Immature natural killer cell (primary cell): ENCODE measurements at regions not wholly inside any gene's neighbourhood (a gene's known extent, or its start where the extent isn't known, plus 50 kb on each side); places are given as distances from the start of the nearest gene placed in this dataset.
"Not testable (repeated sequence)": the region's sequence is repeated elsewhere in the genome, so short reads cannot be mapped to it uniquely, and the experiment has no call there.

Experiments used
- DNase-seq, 3 donors: peaks; one replicate each; pipeline ENCODE4 v3.0.0; 2022; ENCODE audit warnings: mixed read lengths in 1 of 3
- H3K27ac Mint-ChIP-seq, 6 donors: one replicate each; pipeline ENCODE4 v1.8.0; 2020; ENCODE audit warnings: mixed read lengths in 6 of 6, mild to moderate bottlenecking in 5 of 6, inconsistent platforms in 4 of 6, moderate library complexity in 3 of 6
- H3K27me3 Mint-ChIP-seq, 3 donors: one replicate each; pipeline ENCODE4 v1.8.0; 2020 to 2021; ENCODE audit warnings: low read depth in 3 of 3, mild to moderate bottlenecking in 3 of 3, mixed read lengths in 3 of 3, moderate library complexity in 3 of 3, inconsistent platforms in 1 of 3
- H3K36me3 Mint-ChIP-seq, 3 donors: one replicate each; pipeline ENCODE4 v1.8.0; 2020; ENCODE audit warnings: mixed read lengths in 3 of 3, inconsistent platforms in 2 of 3, mild to moderate bottlenecking in 2 of 3
- H3K4me1 Mint-ChIP-seq, 2 donors: one replicate each; pipeline ENCODE4 v1.8.0; 2020; ENCODE audit warnings: inconsistent platforms in 2 of 2, mild to moderate bottlenecking in 2 of 2, mixed read lengths in 2 of 2, moderate library complexity in 1 of 2
- H3K4me3 Mint-ChIP-seq, 5 donors: one replicate each; pipeline ENCODE4 v1.8.0; 2020; ENCODE audit warnings: mild to moderate bottlenecking in 5 of 5, mixed read lengths in 5 of 5, inconsistent platforms in 3 of 5, moderate library complexity in 3 of 5
- H3K9me3 Mint-ChIP-seq, 6 donors: one replicate each; pipeline ENCODE4 v1.8.0; 2020; ENCODE audit warnings: mild to moderate bottlenecking in 6 of 6, mixed read lengths in 6 of 6, inconsistent platforms in 4 of 6, moderate library complexity in 3 of 6

DNA sequence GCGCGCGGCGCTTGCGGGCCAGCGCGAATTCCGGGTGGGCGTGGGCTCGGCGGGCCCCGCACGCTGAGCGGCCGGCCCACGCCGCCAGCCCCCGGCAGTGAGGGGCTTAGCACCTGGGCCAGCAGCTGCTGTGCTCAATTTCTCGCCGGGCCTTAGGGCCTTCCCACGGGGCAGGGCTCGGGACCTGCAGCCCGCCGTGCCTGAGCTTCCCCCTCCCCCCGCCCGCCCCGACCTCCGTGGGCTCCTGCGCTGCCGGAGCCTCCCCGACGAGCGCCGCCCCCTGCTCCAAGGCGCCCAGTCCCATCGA, 186.9 kb upstream of the NLRP1 start:
- not testable (repeated sequence) for DNase-seq, H3K4me3 Mint-ChIP-seq, H3K9me3 Mint-ChIP-seq, H3K27ac Mint-ChIP-seq, H3K4me1 Mint-ChIP-seq, H3K36me3 Mint-ChIP-seq
- peaks cover 5 to 17% (median 8%) of the 10 kb centered on the region in 3 donors for H3K27me3 Mint-ChIP-seq

DNA sequence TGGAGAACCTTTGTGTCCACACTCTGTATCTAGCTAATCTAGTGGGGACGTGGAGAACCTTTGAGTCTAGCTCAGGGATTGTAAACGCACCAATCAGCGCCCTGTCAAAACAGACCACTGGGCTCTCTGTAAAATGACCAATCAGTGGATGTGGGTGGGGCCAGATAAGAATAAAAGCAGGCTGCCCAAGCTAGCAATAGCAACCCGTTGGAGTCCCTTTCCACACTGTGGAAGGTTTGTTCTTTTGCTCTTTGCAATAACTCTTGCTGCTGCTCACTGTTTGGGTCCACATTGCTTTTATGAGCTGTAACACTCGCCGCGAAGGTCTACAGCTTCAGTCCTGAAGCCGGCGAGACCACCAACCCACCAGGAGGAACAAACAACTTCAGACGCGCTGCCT, 187.7 kb upstream of the NLRP1 start:
- H3K4me3 Mint-ChIP-seq, H3K27ac Mint-ChIP-seq, H3K36me3 Mint-ChIP-seq, H3K4me1 Mint-ChIP-seq, DNase-seq, H3K9me3 Mint-ChIP-seq: not testable (repeated sequence)
- peaks cover 5 to 16% (median 8%) of the 10 kb centered on the region in 3 donors for H3K27me3 Mint-ChIP-seq

DNA sequence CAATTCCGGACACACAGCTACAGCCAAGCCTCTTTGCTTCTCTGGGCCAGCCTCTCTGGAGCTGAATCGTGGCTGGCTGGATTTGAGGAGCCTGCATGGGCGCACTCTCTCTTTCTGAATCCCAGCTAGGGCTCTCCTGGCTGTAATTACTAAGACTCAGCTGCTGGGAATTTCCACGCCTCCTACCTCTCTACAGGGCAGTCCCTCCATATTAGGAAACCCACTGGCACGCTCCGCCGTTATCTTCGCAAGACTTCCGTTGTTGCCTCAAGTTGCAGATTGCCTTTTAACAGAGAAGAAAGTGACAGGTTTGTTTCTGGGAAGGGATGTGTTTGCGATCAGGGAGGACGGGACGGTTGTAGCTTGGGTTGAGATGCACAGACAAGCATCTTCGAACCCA, 188.4 kb upstream of the NLRP1 start:
- H3K4me1 Mint-ChIP-seq: no peaks in the 10 kb centered on the region
- H3K36me3 Mint-ChIP-seq: no peaks in the 10 kb centered on the region
- no peak for DNase-seq
- no peak overlapping the region for H3K4me3 Mint-ChIP-seq
- no peaks in the 10 kb centered on the region for H3K9me3 Mint-ChIP-seq
- no peak overlapping the region for H3K27ac Mint-ChIP-seq
- peaks cover 5 to 13% (median 8%) of the 10 kb centered on the region in 3 donors for H3K27me3 Mint-ChIP-seq

DNA sequence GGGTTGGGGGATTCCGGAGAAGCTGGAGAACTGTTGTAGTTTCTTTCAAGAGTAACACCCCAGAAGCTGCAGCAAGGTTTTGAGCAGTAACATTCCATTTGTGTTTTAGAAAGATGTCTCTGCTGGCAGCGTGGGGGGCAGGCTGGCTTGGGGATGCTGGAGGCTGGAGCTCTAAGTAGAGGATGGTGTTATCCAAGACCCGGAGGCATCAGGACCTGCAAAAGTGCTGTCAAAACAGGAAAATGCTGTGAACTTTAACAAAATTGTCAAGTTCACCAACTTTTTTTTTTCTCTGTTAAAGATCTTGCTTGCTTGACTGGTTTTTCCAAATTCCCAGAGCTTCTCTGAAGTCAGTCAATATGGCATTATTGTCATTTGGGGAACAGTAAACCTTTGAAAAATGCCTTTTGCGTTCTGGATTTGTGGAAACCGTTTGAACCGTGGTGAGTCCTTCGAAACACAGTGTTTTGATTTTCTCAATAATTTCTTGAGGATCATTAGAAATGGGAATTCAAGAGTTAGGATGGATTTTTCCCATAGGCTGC, 189.6 kb upstream of the NLRP1 start:
- no peaks in the 10 kb centered on the region for H3K4me1 Mint-ChIP-seq
- no peak overlapping the region for H3K27ac Mint-ChIP-seq
- H3K9me3 Mint-ChIP-seq: no peaks in the 10 kb centered on the region
- no peak for DNase-seq
- H3K36me3 Mint-ChIP-seq: no peaks in the 10 kb centered on the region
- H3K27me3 Mint-ChIP-seq: peaks cover 3 to 8% (median 7%) of the 10 kb centered on the region in 3 donors
- H3K4me3 Mint-ChIP-seq: no peak overlapping the region

DNA sequence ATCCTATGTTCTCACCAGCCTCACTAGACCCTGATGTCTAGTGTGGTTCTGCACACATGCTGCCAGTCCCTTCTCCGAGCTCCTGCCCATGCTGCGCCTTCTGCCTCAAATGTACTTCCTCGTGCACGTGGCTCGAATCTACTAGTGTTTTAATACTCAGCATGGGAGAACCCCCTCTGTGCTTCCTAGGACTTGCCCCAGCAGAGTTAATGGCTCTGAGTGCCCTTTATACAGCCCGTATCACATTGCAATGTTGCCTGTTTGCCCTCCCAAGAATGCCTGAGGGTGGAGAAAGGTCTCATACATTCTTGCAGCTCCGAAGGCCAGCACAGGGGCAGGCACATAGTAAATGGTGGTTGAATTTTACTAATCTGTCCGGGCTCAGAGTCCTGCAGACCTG, 190.8 kb upstream of the NLRP1 start:
- peaks cover 6 to 8% (median 6%) of the 10 kb centered on the region in 3 donors for H3K27me3 Mint-ChIP-seq
- H3K4me3 Mint-ChIP-seq: no peak overlapping the region
- no peak overlapping the region for H3K27ac Mint-ChIP-seq
- no peak for DNase-seq
- no peaks in the 10 kb centered on the region for H3K9me3 Mint-ChIP-seq
- no peaks in the 10 kb centered on the region for H3K36me3 Mint-ChIP-seq
- H3K4me1 Mint-ChIP-seq: no peaks in the 10 kb centered on the region

DNA sequence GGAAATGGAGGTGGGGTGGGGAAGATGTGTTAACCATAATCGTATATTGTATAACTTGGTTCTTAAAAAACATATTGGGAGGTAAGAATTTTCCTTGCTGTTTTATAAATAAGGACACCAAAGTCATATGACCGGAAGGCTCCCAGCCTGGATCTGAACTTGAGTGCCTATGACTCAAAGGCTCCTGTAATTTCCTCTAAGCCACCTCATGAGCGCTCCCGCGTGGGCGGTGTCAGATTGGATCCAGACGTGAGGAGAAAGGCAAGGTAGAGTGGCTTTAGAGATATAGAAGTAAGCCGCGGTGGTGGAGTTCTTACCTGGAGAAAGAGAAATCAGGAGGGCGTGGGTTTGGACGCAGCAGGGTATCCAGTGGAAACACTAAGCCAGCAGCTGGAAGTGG, 196.2 kb upstream of the NLRP1 start:
- Mint-ChIP-seq H3K4me1 (no peaks in the 10 kb centered on the region), H3K27ac (no peak overlapping the region), H3K36me3 (no peaks in the 10 kb centered on the region), H3K27me3 (peaks cover 2 to 9% (median 3%) of the 10 kb centered on the region in 3 donors), H3K9me3 (no peaks in the 10 kb centered on the region), H3K4me3 (no peak overlapping the region)
- no peak for DNase-seq

DNA sequence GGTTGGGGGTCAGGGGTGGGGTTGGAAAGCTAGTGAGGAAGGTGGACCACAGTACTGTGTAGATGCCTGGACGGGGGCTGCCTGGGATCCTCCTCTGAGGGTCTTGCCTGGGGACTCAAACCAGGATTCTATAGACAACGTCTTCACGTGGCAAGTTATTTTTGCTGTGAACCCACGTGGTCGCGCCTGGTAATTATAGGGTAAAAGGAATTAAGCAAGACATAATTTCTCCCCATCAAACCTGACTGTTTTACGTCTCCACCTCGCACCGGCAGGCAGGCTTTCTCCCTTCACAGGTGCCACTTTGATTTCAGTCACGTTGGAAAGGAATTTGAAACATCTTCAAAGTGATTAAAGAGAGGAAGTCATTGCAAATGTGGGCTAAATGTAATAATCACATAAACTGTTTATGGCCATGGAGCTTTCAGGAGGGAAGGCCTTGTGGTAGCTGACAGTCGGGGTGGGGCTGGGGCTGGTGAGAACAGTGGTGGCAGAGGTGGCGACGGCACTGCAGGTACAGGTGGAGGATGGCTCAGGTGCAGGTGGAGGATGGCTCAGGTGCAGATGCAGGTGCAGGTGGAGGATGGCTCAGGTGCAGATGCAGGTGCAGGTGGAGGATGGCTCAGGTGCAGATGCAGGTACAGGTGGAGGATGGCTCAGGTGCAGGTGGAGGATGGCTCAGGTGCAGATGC, 197.1 kb upstream of the NLRP1 start:
- no peak overlapping the region for H3K4me3 Mint-ChIP-seq
- H3K27me3 Mint-ChIP-seq: peaks cover 2 to 9% (median 3%) of the 10 kb centered on the region in 3 donors

DNA sequence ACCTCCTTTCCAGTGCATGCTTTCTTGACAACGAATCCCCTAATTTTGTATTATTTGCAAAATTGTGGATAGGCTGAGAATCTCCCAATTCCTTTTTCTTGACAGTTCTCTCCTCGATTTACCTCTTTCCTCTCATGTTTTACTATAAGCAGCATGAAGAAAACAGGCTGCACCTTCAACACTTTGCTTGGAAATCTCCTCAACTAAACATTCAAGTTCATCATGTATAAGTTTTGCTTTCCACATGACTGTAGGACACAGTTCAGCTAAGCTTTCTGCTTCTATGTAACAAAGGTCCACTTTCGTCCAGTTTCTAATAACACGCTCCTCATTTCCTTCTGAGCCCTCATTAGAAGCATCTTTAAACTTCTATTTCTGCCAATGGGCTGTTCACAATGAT, 199.0 kb upstream of the NLRP1 start:
- DNase-seq: no peak
- H3K9me3 Mint-ChIP-seq: no peaks in the 10 kb centered on the region
- no peak overlapping the region for H3K27ac Mint-ChIP-seq
- no peak overlapping the region for H3K4me3 Mint-ChIP-seq
- no peaks in the 10 kb centered on the region for H3K4me1 Mint-ChIP-seq
- no peaks in the 10 kb centered on the region for H3K36me3 Mint-ChIP-seq
- peaks cover 5 to 10% (median 6%) of the 10 kb centered on the region in 3 donors for H3K27me3 Mint-ChIP-seq

More for the DNA sequence above, 197.1 kb upstream of the NLRP1 start:
- no peaks in the 10 kb centered on the region for H3K4me1 Mint-ChIP-seq
- H3K27ac Mint-ChIP-seq: no peak overlapping the region
- no peak for DNase-seq
- H3K9me3 Mint-ChIP-seq: no peaks in the 10 kb centered on the region
- no peaks in the 10 kb centered on the region for H3K36me3 Mint-ChIP-seq

DNA sequence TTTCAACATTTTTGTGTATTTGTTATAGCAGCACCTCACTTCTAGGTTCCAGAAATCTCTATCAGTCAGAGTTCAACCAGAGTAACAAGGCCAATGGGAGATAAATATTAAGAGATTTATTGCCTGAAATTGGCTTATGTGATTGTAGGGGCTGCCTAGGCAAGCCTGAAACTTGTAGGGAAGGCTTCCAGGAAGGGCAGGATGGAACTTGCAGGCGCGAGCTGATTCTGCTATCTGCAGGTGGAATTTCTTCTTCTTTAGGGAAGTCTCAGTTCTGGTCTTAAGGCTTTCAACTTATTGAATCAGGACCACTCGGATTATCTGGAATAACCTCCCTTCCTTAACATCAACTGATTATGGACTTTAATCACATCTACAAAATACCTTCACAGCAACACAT, 199.5 kb upstream of the NLRP1 start:
- Mint-ChIP-seq H3K9me3 (no peaks in the 10 kb centered on the region), H3K27ac (no peak overlapping the region), H3K4me1 (no peaks in the 10 kb centered on the region), H3K36me3 (no peaks in the 10 kb centered on the region), H3K27me3 (peaks cover 5 to 13% (median 5%) of the 10 kb centered on the region in 3 donors), H3K4me3 (no peak overlapping the region)
- DNase-seq: no peak

DNA sequence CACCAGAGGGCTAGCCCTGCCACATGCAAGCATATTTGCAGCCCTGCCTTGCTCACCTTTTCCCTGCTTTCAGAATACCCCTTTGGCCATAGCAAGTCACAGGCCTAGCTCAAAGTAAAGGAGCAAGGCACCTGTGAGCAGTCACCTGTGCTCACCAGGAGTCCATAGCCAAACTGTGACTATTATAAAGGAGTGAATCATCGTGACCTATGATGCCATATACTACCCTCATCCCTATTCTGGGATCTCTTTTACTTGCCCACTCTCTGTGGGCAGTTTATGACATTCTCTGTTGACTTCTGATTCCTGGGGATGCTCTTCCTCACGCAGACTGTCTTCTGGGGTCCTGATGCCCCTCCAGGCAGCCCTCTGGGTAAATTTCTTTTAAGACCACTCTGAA, 200.5 kb upstream of the NLRP1 start:
- Mint-ChIP-seq H3K36me3 (no peaks in the 10 kb centered on the region), H3K4me1 (no peaks in the 10 kb centered on the region), H3K27me3 (peaks cover 5 to 17% (median 5%) of the 10 kb centered on the region in 3 donors), H3K9me3 (no peaks in the 10 kb centered on the region), H3K4me3 (no peak overlapping the region), H3K27ac (no peak overlapping the region)
- no peak for DNase-seq

DNA sequence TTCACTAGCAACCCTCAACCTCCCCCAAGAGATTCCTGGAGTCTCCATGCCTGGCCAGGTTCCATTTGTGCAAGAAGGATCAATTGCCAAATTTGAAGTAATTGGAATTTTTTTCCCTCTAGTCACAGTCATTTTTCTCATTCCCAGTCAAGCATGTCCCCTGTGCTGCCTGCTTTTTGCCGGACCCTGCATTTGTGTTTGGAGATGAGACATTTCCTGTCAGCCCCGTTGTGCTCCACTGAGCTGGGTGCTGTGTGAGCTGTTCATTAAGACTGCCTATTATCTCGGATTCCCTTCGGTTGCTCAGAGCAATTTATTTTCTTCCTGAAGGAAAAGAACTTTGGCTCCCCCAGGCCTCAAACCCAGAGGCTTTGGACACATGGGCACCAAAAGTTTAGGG, 201.0 kb upstream of the NLRP1 start:
- Mint-ChIP-seq H3K36me3 (no peaks in the 10 kb centered on the region), H3K27ac (no peak overlapping the region), H3K4me3 (no peak overlapping the region), H3K9me3 (peaks cover 0 to 1% (median 0%) of the 10 kb centered on the region in 6 donors), H3K4me1 (no peaks in the 10 kb centered on the region), H3K27me3 (peaks cover 5 to 22% (median 7%) of the 10 kb centered on the region in 3 donors)
- no peak for DNase-seq

DNA sequence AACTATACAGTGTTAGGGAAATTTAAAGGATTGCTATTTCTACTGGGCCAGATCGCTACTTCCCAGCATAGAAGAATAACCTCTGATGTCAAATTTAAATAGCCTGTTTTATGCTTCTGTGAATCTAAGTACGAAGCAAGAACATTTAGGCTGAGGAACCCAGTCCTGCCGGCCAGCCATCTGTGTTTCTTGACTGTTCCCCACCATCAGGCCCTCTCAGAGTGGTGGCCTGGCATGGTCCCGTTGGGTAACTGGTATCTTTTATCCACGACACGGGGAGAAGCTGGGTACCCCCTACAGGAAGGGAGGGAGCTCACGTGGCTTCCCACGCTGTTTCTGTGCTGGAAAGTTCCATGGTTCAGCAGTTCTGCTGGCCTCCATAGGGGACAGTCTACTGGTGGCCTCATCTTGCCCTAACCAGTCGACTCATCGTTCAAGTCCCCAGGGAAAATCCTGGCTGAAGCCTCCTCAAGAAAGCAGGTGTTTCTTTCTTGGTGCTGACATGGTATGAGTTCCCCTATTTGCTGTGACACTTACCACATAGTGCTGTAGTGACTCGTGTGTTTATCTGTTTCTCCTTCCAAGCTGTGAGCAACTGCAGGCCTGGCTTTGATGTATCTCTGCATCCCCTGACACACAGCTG, 201.7 kb upstream of the NLRP1 start:
- DNase-seq: no peak
- Mint-ChIP-seq H3K4me3 (no peak overlapping the region), H3K4me1 (no peaks in the 10 kb centered on the region), H3K27ac (no peak overlapping the region), H3K36me3 (no peaks in the 10 kb centered on the region), H3K9me3 (peaks cover 0 to 1% (median 0%) of the 10 kb centered on the region in 6 donors), H3K27me3 (peaks cover 5 to 22% (median 7%) of the 10 kb centered on the region in 3 donors)

DNA sequence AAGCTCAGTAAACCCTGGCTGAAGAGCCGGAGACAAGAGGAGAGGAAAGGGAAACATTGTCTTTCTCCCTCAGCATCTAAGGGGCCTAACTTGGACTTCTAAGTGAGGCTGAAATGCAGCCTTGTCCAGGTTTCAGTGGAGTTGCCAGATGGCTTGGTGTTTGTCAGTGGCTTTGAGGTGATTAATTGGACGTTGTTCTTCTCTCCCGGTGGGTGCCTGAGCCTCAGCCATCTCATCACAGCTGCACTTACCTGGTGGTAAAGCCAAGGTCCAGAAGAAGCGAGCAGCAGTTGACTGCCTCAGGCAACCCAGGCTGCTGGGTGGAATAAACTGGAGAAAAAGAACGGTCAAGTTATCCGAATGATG, 202.2 kb upstream of the NLRP1 start:
- peaks cover 0 to 1% (median 0%) of the 10 kb centered on the region in 6 donors for H3K9me3 Mint-ChIP-seq
- no peak for DNase-seq
- H3K4me3 Mint-ChIP-seq: no peak overlapping the region
- H3K27ac Mint-ChIP-seq: no peak overlapping the region
- no peaks in the 10 kb centered on the region for H3K36me3 Mint-ChIP-seq
- no peaks in the 10 kb centered on the region for H3K4me1 Mint-ChIP-seq
- peaks cover 5 to 20% (median 10%) of the 10 kb centered on the region in 3 donors for H3K27me3 Mint-ChIP-seq

DNA sequence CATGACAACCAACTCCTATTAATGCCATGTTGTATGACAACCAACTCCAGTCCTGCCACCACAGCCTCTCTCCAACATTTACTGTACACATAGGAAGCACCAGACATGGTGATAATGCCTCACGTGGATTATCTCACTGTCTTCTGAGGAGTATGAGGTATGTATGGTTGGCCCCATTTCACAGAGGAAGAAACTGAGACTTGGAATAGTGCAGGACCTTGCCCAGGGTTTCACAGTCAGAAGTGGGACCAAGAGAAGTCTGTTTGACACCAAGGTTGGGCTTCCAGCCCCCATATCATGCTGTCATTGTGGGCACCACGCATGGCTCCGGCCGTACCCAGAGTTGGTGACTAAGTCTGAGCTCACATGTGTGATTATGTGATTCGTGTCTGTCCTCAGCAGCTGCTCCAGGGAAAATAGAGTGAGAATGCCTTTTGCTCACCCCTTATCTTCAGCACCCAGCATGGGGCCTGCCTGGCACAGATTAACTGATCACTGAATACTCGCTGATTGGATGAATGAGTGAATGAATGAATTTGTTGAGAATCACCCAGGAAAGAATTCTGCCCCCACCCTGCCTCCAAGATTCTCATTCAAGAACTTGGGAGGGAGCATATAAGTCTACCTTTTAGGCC, 204.1 kb upstream of the NLRP1 start:
- Mint-ChIP-seq H3K9me3 (peaks cover 0 to 10% (median 8%) of the 10 kb centered on the region in 6 donors), H3K36me3 (peaks cover 0 to 5% (median 4%) of the 10 kb centered on the region in 3 donors), H3K27me3 (peaks cover 7 to 27% (median 10%) of the 10 kb centered on the region in 3 donors)

More for the DNA sequence above, 204.1 kb upstream of the NLRP1 start:
- DNase-seq: no peak
- Mint-ChIP-seq H3K4me1 (no peaks in the 10 kb centered on the region), H3K27ac (no peak overlapping the region), H3K4me3 (no peak overlapping the region)
